Endothelial cell (in vitro differentiated cells): ENCODE measurements at regions not wholly inside any gene's neighbourhood (a gene's known extent, or its start where the extent isn't known, plus 50 kb on each side); places are given as distances from the start of the nearest gene placed in this dataset.
"Not testable (repeated sequence)": the region's sequence is repeated elsewhere in the genome, so short reads cannot be mapped to it uniquely, and the experiment has no call there.

Source experiments
- DNase-seq: peaks from one replicate; pipeline ENCODE4 v3.0.0; 2021; ENCODE audit warnings: low spot score
- H3K27ac Mint-ChIP-seq: one replicate; pipeline ENCODE4 v1.8.0; 2021; ENCODE audit warnings: mixed read lengths, inconsistent platforms; ENCODE audit not compliant: unreplicated experiment
- H3K27me3 Mint-ChIP-seq: one replicate; pipeline ENCODE4 v1.8.0; 2021; ENCODE audit warnings: mild to moderate bottlenecking, moderate library complexity, mixed read lengths, inconsistent platforms; ENCODE audit not compliant: unreplicated experiment
- H3K36me3 Mint-ChIP-seq: one replicate; pipeline ENCODE4 v1.8.0; 2021; ENCODE audit warnings: mild to moderate bottlenecking, low read depth, mixed read lengths, inconsistent platforms; ENCODE audit not compliant: unreplicated experiment
- H3K4me1 Mint-ChIP-seq: one replicate; pipeline ENCODE4 v1.8.0; 2021; ENCODE audit warnings: mild to moderate bottlenecking, mixed read lengths, inconsistent platforms; ENCODE audit not compliant: unreplicated experiment
- H3K4me3 Mint-ChIP-seq: one replicate; pipeline ENCODE4 v1.8.0; 2021; ENCODE audit warnings: mild to moderate bottlenecking, mixed read lengths, inconsistent platforms; ENCODE audit not compliant: unreplicated experiment
- H3K9me3 Mint-ChIP-seq: one replicate; pipeline ENCODE4 v1.8.0; 2021; ENCODE audit warnings: mixed read lengths, inconsistent platforms; ENCODE audit not compliant: unreplicated experiment
- CTCF ChIP-seq: fragments of 200-600 bp; sonication (generic); IDR thresholded peaks from one replicate; pipeline ENCODE4 v1.5.0; 2021; ENCODE audit warnings: antibody characterized with exemption; ENCODE audit not compliant: unreplicated experiment

- Mint-ChIP-seq H3K36me3 (no peaks in the 10 kb centered on the region), H3K27me3 (no peaks in the 10 kb centered on the region), H3K4me3 (no peak overlapping the region), H3K27ac (no peak overlapping the region), H3K9me3 (no peaks in the 10 kb centered on the region), H3K4me1 (peaks cover 7% of the 10 kb centered on the region)
- no peak for TF ChIP-seq CTCF
- DNase-seq, result no peak
These were observed 55.4 kb upstream of the KLF14 start for GRCh38 chr7:130789436-130789835.

- no peaks in the 10 kb centered on the region for H3K36me3 Mint-ChIP-seq
- DNase-seq, result no peak
- H3K9me3 Mint-ChIP-seq, result no peaks in the 10 kb centered on the region
- no peak overlapping the region for H3K27ac Mint-ChIP-seq
- H3K4me1 Mint-ChIP-seq, result peaks cover 7% of the 10 kb centered on the region
- no peak overlapping the region for H3K4me3 Mint-ChIP-seq
- TF ChIP-seq CTCF, result no peak
- no peaks in the 10 kb centered on the region for H3K27me3 Mint-ChIP-seq
These were observed 57.7 kb upstream of the KLF14 start for GRCh38 chr7:130791746-130792145.

- Mint-ChIP-seq H3K27ac (no peak overlapping the region), H3K9me3 (no peaks in the 10 kb centered on the region), H3K4me3 (no peak overlapping the region), H3K27me3 (no peaks in the 10 kb centered on the region), H3K36me3 (no peaks in the 10 kb centered on the region), H3K4me1 (peaks cover 5% of the 10 kb centered on the region)
- DNase-seq, result no peak
- no peak for TF ChIP-seq CTCF
These were observed 60.0 kb upstream of the KLF14 start for GRCh38 chr7:130793855-130794618.

- Mint-ChIP-seq H3K9me3 (no peaks in the 10 kb centered on the region), H3K36me3 (no peaks in the 10 kb centered on the region), H3K4me3 (no peak overlapping the region), H3K27ac (no peak overlapping the region), H3K4me1 (peaks cover 5% of the 10 kb centered on the region), H3K27me3 (peaks cover 1% of the 10 kb centered on the region)
- DNase-seq, result no peak
- TF ChIP-seq CTCF, result no peak
These were observed 60.6 kb upstream of the KLF14 start for GRCh38 chr7:130794619-130794922.

- not testable (repeated sequence) for H3K4me1 Mint-ChIP-seq, H3K4me3 Mint-ChIP-seq, H3K27ac Mint-ChIP-seq, H3K36me3 Mint-ChIP-seq, H3K27me3 Mint-ChIP-seq, H3K9me3 Mint-ChIP-seq, DNase-seq
These were observed 62.4 kb upstream of the KLF14 start for GRCh38 chr7:130796425-130796824.

- Mint-ChIP-seq H3K27me3 (peaks cover 5% of the 10 kb centered on the region), H3K36me3 (no peaks in the 10 kb centered on the region), H3K4me1 (no peaks in the 10 kb centered on the region), H3K9me3 (no peaks in the 10 kb centered on the region), H3K4me3 (no peak overlapping the region), H3K27ac (no peak overlapping the region)
- no peak for DNase-seq
- no peak for TF ChIP-seq CTCF
These were observed 69.1 kb upstream of the KLF14 start for GRCh38 chr7:130803127-130803526.
